ENCODE measurements at regions not wholly inside any gene's neighbourhood (a gene's known extent, or its start where the extent isn't known, plus 50 kb on each side); places are given as distances from the start of the nearest gene placed in this dataset.

DNA sequence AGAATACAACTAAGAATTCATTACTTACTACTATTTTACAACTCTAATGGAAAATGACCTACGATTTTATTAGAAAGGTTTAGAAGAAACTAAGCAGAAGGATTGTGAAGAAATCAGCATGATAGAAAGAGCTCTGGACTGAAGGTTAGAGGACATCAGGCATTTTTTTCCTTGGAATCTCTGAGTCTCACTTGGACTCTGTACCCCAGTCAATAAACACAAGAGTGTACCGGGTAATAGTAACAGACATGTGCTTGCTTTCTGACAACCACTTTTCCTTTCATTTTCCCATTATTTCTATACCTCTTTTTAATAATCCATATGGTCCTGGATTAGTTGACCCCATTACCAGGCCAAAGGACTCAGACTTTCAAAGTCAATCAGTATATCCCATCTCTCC is 1240.9 kb upstream of the LRRTM3 start:
- TF ChIP-seq, protein P1, sequence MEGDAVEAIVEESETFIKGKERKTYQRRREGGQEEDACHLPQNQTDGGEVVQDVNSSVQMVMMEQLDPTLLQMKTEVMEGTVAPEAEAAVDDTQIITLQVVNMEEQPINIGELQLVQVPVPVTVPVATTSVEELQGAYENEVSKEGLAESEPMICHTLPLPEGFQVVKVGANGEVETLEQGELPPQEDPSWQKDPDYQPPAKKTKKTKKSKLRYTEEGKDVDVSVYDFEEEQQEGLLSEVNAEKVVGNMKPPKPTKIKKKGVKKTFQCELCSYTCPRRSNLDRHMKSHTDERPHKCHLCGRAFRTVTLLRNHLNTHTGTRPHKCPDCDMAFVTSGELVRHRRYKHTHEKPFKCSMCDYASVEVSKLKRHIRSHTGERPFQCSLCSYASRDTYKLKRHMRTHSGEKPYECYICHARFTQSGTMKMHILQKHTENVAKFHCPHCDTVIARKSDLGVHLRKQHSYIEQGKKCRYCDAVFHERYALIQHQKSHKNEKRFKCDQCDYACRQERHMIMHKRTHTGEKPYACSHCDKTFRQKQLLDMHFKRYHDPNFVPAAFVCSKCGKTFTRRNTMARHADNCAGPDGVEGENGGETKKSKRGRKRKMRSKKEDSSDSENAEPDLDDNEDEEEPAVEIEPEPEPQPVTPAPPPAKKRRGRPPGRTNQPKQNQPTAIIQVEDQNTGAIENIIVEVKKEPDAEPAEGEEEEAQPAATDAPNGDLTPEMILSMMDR (IDR thresholded peaks at IDR 0.05; ENCODE audit: extremely low read depth, missing control alignments): no peak
- DNase-seq (ENCODE audit: low spot score): no peak

DNA sequence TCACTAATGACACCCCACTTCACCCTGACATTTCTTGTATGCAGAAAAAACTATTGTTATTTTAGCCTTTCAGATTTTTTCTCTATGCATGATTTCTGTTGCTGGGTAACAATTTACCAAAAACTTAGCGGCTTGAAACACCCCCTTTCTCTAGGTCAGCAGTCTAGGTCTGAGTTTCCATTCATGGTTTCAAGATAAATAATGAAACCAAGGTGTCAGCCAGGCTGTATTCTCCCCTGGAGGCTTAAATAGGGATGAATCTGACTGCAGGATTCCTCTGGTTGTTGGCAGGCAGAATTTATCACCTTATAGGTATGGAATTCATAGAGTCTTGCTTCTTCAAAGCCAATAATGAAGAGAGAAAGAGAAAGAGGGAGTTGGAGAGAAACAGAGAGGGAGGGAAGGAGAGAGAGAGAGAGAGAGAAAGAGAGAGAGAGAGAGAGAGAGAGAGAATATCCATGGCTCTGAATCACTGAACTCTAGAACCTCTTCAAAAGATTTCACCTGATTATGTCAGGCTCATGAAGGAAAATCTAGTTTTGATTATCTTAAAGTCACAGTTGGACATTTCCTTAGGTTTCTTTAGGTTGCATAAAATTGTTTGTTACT is 1224.6 kb upstream of the LRRTM3 start:
- DNase-seq (ENCODE audit: low spot score): no peak
- TF ChIP-seq, protein P1 (IDR thresholded peaks at IDR 0.05; ENCODE audit: extremely low read depth, missing control alignments): no peak

DNA sequence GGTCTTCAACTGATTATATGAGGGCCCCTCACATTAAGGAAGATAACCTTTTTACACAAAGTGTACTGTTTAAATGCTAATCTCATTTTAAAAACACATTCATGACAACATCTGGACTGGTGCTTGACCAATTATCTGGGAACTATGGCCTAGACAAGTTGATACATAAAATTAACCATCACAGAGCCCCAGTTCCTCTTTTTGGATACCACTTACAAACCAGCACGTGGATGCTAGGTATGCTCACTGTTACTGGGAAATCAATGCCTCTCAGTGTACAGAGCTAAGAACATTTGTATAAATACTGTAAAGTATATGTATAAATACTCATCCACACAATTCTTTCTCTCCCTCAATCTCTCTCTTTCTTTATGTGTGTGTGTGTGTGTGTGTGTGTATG is 1217.8 kb upstream of the LRRTM3 start:
- TF ChIP-seq, protein P1 (IDR thresholded peaks at IDR 0.05; ENCODE audit: extremely low read depth, missing control alignments): no peak
- DNase-seq (ENCODE audit: low spot score): no peak

DNA sequence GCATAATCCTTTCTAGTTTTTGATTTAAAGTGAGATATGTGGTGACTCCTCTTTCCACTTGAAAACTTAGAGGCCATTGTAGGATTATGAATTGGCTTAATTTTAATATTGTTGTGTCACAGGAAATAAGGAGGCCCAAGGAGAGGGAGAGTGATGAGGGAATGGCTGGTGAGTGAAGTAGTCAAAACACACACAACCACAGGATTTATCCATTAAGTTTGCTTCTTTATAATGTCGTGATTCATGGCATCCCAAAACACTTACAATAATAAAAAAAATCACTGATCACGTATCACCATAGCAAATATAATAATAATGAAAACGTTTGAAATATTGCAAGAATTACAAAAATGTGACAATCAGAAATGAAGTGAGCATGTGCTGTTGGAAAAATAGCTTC is 1215.5 kb upstream of the LRRTM3 start:
- no peak for DNase-seq (ENCODE audit: low spot score)
- TF ChIP-seq, protein P1 (IDR thresholded peaks at IDR 0.05; ENCODE audit: extremely low read depth, missing control alignments): no peak

DNA sequence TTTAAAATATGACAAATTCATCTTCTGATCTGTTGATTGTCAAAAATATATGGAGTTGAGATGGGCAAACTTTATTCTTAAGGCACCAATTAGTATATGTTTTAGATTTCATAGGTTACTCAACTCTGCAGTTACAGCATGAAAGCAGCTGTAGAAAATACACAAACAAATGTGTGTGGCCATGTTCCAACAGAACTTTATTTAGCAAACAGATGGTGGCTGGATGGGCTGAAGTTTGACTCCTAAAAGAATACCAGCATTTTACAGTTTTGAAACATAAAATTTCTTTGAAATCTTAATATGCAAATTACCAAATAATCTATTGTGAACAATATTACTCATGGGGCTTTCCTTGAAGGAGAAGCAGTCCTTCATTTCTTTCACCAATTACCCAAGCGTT is 1206.0 kb upstream of the LRRTM3 start:
- DNase-seq (ENCODE audit: low spot score): no peak
- TF ChIP-seq, protein P1 (IDR thresholded peaks at IDR 0.05; ENCODE audit: extremely low read depth, missing control alignments): no peak

DNA sequence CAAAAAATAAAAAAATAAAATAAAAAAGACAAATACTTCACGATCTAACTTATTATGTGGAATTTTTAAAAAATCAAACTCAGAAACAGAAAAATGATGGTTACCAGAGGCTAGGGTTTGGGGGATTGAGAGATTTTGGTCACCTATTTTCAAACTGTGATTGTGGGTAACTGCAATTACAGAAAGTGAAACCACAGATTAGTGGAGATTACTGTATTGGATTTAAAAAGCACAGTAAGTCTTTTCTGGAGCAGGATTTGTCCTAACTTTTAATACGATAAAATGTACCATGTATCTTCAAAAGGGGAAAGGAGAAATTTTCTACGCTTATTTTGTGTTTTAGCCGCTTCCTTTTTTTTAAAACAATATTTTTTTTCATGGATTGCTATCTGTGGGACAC is 1204.9 kb upstream of the LRRTM3 start:
- TF ChIP-seq, protein P1 (IDR thresholded peaks at IDR 0.05; ENCODE audit: extremely low read depth, missing control alignments): no peak
- no peak for DNase-seq (ENCODE audit: low spot score)

DNA sequence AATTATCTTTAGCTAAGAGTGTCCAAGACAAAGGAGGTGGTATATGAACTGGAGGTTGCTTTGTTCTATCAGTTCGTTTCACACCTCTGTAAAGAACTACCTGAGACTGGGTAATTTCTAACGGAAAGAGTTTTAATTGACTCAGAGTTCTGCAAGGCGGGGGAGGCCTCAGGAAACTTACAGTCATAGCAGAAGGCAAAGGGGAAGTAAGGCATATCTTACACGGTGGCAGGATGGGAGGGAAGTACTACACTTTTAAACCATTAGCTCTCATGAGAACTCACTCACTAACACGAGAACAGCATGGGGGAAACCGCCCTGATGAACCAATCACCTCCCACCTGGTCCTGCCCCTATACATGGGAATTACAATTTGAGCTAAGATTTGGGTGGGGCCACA is 1202.3 kb upstream of the LRRTM3 start:
- TF ChIP-seq, protein P1 (IDR thresholded peaks at IDR 0.05; ENCODE audit: extremely low read depth, missing control alignments): no peak
- no peak for DNase-seq (ENCODE audit: low spot score)

Measured in GM20000 (cell line).